ENCODE measurements at regions not wholly inside any gene's neighbourhood (a gene's known extent, or its start where the extent isn't known, plus 50 kb on each side); places are given as distances from the start of the nearest gene placed in this dataset.
A peak's percentile ranks its signal among the peaks of the same experiment; 100 is the strongest.

DNA sequence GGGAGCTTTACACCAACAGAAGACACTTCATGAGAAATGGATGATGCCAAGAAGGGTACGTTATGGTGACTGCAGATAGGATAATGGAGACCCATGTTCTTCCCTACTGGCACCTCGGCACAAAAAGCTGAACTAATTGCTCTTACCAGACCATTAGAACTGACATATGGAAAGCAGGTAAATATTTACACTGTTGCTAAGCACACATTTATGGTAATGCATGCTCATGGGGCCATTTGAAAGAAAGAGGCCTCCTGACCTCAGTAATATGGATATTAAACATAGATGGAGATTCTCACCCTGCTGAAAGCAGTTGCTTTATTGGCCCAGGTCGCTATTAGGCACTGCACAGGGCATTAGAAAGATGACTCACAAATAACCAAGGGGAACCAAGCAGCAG, 1759.6 kb downstream of the C4orf33 start:
- no peak for DNase-seq (ENCODE audit: low read depth)
- no peak overlapping the region for H3K4me3 ChIP-seq (ENCODE audit: low read length)
- TF ChIP-seq, protein P1, sequence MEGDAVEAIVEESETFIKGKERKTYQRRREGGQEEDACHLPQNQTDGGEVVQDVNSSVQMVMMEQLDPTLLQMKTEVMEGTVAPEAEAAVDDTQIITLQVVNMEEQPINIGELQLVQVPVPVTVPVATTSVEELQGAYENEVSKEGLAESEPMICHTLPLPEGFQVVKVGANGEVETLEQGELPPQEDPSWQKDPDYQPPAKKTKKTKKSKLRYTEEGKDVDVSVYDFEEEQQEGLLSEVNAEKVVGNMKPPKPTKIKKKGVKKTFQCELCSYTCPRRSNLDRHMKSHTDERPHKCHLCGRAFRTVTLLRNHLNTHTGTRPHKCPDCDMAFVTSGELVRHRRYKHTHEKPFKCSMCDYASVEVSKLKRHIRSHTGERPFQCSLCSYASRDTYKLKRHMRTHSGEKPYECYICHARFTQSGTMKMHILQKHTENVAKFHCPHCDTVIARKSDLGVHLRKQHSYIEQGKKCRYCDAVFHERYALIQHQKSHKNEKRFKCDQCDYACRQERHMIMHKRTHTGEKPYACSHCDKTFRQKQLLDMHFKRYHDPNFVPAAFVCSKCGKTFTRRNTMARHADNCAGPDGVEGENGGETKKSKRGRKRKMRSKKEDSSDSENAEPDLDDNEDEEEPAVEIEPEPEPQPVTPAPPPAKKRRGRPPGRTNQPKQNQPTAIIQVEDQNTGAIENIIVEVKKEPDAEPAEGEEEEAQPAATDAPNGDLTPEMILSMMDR (IDR thresholded peaks at IDR 0.05; ENCODE audit: insufficient read depth, low read depth, low read length, missing control alignments) = no peak

DNA sequence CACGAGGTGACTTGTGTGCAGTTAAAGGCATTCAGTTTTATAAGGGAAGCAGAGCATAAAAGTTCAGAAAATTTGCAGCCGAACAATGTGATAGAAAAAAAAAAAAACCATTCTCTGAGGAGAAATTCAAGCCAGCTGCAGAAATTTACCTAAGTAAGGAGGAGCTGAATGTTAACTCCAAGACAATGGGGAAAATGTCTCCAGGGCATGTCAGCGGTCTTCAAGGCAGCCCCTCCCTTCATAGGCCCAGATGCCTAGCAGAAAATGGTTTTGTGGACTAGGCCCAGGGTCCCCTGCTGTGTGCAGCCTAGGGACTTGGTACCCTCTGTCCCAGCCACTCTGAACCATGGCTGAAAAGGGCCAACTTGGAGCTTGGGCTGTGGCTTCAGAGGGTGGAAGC, 1764.0 kb downstream of the C4orf33 start:
- DNase-seq (ENCODE audit: low read depth) = no peak
- no peak overlapping the region for H3K4me3 ChIP-seq (ENCODE audit: low read length)
- TF ChIP-seq, protein P1 (IDR thresholded peaks at IDR 0.05; ENCODE audit: insufficient read depth, low read depth, low read length, missing control alignments) = no peak

DNA sequence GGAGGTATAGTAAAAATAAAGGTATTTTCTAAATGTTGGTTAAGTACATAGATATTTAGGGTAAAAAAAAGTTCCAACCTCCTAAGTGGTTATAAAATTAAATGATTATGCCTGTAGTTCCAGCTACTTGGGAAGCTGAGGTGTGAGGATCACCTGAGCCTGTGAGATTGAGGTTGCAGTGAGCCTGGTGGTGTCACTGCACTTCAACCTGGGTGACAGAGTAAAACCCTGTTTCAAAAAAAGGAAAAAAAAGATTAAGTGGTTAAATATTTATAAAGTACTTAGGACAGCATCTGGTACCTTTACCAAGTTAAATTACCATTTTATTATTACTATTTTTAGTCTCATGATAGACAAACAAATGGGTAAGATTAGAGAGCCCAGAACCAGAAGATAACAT, 1801.0 kb downstream of the C4orf33 start:
- no peak overlapping the region for H3K4me3 ChIP-seq (ENCODE audit: low read length)
- TF ChIP-seq, protein P1 (IDR thresholded peaks at IDR 0.05; ENCODE audit: insufficient read depth, low read depth, low read length, missing control alignments) = no peak
- no peak for DNase-seq (ENCODE audit: low read depth)

DNA sequence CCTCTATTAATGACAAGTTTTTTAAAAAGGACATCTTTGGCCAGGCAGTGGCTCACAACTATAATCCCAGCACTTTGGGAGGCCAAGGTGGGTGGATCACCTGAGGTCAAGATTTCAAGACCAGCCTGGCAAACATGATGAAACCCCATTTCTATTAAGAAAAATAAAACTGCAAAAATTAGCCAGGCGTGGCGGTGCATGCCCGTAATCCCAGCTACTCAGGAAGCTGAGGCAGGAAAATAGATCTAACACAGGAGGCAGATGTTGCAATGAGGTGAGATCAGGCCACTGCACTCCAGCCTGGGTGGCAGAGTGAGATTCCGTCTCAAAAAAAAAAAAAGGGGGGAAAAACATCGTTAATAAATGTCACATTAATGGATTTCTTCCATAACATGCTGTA, 1805.4 kb downstream of the C4orf33 start:
- TF ChIP-seq, protein P1 (IDR thresholded peaks at IDR 0.05; ENCODE audit: insufficient read depth, low read depth, low read length, missing control alignments) = no peak
- no peak for DNase-seq (ENCODE audit: low read depth)
- H3K4me3 ChIP-seq (ENCODE audit: low read length) = no peak overlapping the region

DNA sequence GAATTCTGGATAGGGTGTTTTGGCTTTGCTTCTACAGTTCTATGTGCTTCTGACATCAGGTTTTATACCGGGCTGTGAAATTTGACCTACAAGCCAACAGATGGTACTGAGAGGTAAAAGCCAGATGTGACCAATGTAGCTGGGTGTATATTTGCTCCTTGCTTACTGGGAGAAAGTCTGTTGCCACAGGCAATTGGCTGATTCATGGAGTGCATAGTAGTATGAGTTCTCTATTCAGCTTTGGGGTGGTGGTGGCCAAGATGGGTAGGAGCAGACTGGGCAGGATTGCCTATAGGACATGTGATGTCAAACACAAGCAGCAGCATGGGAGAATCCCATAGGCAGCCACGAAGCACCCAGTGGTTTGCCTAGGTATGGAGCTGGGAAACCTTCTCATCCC, 1827.0 kb downstream of the C4orf33 start:
- DNase-seq (ENCODE audit: low read depth) = no peak
- TF ChIP-seq, protein P1 (IDR thresholded peaks at IDR 0.05; ENCODE audit: insufficient read depth, low read depth, low read length, missing control alignments) = no peak
- H3K4me3 ChIP-seq (ENCODE audit: low read length) = no peak overlapping the region

DNA sequence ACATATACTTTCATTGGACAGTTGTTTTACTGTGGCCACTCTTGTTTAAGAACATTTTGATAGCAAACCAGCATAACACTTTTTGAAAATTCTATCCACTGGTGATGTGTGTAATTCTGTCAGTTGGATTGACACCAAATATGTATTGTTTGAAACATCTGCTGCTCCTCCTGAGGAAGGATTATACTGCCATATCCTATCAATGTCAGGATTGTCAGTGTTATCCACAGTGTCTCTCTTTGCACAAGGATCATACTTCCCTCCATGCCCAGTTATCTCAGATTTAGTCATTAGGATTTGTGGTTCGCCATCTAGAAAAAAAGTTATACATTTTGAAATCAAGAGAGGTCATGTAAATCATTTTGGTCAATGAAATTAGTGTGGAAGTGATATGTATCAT, 1859.6 kb downstream of the C4orf33 start:
- TF ChIP-seq, protein P1 (IDR thresholded peaks at IDR 0.05; ENCODE audit: insufficient read depth, low read depth, low read length, missing control alignments) = no peak
- H3K4me3 ChIP-seq (ENCODE audit: low read length) = no peak overlapping the region

DNA sequence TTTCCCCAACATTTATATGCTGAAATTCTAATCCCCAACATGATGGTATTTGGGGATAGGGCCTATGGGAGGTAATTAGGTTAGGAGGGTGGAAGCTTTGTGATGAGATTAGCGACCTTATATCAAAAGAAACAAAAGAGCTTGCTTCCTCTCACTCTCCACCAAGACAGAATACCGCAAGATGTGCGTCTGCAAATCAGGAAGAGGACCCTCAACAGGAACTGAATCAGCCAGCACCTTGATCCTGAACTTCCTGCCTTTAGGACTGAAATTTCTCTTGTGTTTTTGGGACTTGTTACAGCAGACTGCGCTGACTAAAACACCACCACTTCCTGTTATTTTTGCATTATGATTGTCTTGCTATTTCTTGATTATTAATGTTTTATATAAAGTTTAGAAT, 1889.4 kb downstream of the C4orf33 start:
- no peak overlapping the region for H3K4me3 ChIP-seq (ENCODE audit: low read length)
- TF ChIP-seq, protein P1 (IDR thresholded peaks at IDR 0.05; ENCODE audit: insufficient read depth, low read depth, low read length, missing control alignments) = no peak
- peak; percentile 41 for DNase-seq (ENCODE audit: low read depth)

More for the DNA sequence above, 1859.6 kb downstream of the C4orf33 start:
- no peak for DNase-seq (ENCODE audit: low read depth)
